Brain microvascular endothelial cell (primary cell): ENCODE measurements at regions not wholly inside any gene's neighbourhood (a gene's known extent, or its start where the extent isn't known, plus 50 kb on each side); places are given as distances from the start of the nearest gene placed in this dataset.

Experiments used
- DNase-seq: peaks from one replicate; pipeline ENCODE4 v3.0.0-alpha.2; 2020
- H3K27ac ChIP-seq: fragments of 250-450 bp; sonication (Bioruptor Pico); 2 replicates; pipeline ENCODE4 v1.5.1; 2020; ENCODE audit warnings: mild to moderate bottlenecking, moderate library complexity
- H3K27me3 ChIP-seq: fragments of 250-450 bp; sonication (Bioruptor Pico); replicated peaks from 2 replicates; pipeline ENCODE4 v1.5.1; 2020; ENCODE audit warnings: mild to moderate bottlenecking
- H3K36me3 ChIP-seq: fragments of 250-450 bp; sonication (Bioruptor Pico); replicated peaks from 2 replicates; pipeline ENCODE4 v1.5.1; 2020; ENCODE audit warnings: mild to moderate bottlenecking
- H3K4me3 ChIP-seq: 2 replicates; pipeline ENCODE4 v1.5.1; 2011; ENCODE audit warnings: low read depth, mild to moderate bottlenecking, control low read depth, low read length, moderate library complexity
- in situ Hi-C: cut with HindIII; loops from 2 replicates; pipeline ENCODE4 v1.10.0; 2017; ENCODE audit warnings: low sequenced_read_pairs, low pct_ligation_motif_present
- TF ChIP-seq, protein P1 (sequence below): IDR thresholded peaks from 2 replicates; pipeline ENCODE4 v1.5.1; 2011; ENCODE audit warnings: low read depth, mild to moderate bottlenecking, moderate library complexity, low read length, control low read depth, inconsistent platforms; ENCODE audit errors: missing control alignments

DNA sequence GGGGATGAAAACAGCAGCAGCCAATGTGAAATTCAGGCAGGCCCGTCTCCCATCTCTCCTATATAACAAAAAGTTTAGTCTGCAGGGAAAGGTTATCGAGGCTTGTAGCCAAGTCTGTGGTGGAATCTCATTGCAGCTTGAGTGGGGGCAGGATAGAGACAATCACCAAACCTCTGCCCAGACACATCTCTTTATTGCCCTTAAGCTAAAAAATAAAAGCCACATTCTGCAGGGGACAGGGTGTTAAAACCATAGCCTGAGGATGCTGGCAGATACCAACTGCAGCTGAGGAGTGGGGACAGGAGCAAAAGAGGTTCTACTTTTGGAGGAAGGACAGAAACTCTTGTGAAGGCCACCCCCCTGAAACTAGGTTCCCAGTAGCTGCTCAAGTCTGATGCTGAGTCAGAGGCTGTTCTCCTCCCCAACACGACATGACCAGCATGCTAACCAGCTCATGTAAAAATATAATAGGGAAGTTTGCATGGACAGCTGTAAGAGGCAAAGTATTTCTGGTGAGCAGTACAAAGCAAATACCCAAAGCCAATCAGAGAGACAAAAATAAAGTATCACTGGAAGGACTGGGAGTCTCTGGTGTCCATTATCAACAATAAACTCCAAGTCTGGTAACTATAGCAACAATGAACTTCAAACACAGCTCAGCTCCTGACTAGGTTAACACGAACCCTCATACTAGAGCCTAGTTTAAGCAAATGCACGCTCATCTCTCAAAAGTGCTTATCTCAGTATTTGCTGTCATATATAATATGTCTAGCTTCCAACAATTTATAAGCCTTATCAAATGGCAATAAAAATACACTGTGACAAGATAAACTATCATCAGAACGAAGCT lies 362.2 kb upstream of the SLCO3A1 start:
- Histone ChIP-seq H3K27me3 (no peaks in the 10 kb centered on the region), H3K4me3 (no peak overlapping the region), H3K27ac (no peak overlapping the region), H3K36me3 (no peaks in the 10 kb centered on the region)
- TF ChIP-seq, protein P1, sequence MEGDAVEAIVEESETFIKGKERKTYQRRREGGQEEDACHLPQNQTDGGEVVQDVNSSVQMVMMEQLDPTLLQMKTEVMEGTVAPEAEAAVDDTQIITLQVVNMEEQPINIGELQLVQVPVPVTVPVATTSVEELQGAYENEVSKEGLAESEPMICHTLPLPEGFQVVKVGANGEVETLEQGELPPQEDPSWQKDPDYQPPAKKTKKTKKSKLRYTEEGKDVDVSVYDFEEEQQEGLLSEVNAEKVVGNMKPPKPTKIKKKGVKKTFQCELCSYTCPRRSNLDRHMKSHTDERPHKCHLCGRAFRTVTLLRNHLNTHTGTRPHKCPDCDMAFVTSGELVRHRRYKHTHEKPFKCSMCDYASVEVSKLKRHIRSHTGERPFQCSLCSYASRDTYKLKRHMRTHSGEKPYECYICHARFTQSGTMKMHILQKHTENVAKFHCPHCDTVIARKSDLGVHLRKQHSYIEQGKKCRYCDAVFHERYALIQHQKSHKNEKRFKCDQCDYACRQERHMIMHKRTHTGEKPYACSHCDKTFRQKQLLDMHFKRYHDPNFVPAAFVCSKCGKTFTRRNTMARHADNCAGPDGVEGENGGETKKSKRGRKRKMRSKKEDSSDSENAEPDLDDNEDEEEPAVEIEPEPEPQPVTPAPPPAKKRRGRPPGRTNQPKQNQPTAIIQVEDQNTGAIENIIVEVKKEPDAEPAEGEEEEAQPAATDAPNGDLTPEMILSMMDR = no peak
- in situ Hi-C loops = no loop called here
- DNase-seq = no peak

DNA sequence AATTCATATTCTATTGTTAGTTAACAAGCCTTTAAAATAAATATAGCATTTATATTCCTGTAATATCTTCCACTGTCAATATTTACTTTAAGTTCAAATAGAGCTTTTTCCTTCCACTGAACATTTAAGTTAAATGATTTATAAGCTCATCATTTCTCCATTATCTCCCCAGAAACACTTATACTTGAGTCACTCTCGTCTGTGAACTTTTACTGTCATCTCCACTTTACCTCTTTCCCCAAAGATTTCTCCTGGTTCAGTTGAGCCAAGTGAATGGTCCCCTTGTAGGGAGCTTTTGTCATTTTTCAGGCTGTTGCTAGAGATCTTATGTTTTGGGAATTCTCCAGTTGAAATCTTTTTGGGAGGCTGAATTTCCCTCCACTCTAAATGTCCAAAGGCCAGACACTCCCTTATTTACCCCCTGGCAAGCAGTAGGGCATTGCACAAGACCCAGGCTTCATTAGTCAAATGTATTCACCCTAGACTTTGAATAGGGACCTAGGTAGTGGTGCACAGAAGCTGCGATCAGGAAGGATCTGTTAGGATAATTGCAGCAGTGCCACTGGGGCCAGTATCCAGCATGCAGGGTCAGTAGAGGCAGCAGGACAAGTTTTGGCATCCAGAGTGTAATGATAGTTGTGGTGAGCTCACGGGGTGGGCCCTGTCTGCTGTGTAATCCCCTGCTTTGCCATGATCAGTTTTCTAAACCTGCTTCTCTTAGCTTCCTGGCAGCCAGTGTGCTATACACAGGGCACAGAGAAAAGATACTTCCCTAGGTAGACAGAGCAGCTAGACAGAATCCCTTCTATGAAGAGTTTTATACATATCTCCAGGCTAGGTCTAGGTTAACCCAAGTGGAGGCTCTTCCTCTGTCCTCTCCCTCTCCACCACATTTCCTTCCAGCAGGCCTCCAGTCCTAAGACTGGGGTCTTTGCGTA lies 356.5 kb upstream of the SLCO3A1 start:
- TF ChIP-seq, protein P1 = no peak
- Histone ChIP-seq H3K27me3 (no peaks in the 10 kb centered on the region), H3K36me3 (no peaks in the 10 kb centered on the region), H3K27ac (no peak overlapping the region), H3K4me3 (no peak overlapping the region)
- no peak for DNase-seq
- in situ Hi-C loops = no loop called here

DNA sequence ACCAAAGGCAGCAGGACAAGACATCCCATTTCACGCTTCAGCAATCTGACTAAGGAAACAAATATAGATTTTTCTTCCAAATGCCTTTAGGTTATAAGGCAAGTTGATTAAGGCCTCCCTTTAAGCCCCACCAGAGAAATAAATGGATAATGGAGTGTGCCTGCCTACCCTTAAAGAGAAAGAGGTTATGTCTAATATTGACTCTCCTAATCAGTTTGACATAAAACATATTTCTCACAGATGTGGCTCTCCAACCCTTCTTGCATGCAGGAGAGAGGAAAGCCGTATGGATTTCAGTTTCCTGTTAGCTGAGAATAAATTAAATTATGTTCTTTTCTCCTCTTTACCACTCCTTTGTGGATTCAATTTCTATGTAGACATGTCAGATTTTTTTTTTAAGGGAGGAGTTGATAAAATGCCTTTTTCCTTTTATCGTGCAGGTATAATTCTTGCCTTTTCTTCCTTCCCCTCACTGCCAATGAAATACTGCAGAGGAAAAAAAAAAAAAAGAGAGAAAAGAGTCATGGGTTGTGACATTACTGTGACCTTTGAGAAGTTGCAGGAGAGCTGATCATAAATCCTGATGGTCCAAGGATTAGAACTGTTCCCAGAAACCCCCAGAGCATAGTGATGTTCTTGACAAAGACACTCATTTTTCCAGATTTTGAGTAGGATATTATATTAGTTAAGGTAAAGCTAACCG lies 355.3 kb upstream of the SLCO3A1 start:
- TF ChIP-seq, protein P1 = no peak
- Histone ChIP-seq H3K27ac (no peak overlapping the region), H3K36me3 (no peaks in the 10 kb centered on the region), H3K27me3 (no peaks in the 10 kb centered on the region), H3K4me3 (no peak overlapping the region)
- no peak for DNase-seq
- in situ Hi-C loops = no loop called here

DNA sequence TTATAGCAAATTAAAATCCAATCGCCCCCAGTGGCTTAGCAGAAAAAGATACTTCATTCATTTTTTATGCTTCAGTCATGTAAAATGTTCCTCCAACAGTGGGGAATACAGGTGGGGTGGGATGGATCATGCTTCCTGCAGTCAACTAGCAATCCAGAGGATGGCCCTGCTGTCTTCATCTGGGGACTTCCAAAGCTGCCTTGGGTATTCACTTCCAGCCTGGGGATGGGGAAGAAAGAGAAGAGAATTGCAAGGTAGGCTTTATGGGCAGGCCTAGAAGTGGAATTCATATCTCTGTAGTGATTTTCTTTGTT lies 354.8 kb upstream of the SLCO3A1 start:
- TF ChIP-seq, protein P1 = no peak
- DNase-seq = no peak
- Histone ChIP-seq H3K27ac (no peak overlapping the region), H3K36me3 (no peaks in the 10 kb centered on the region), H3K4me3 (no peak overlapping the region), H3K27me3 (no peaks in the 10 kb centered on the region)
- in situ Hi-C loops = no loop called here

DNA sequence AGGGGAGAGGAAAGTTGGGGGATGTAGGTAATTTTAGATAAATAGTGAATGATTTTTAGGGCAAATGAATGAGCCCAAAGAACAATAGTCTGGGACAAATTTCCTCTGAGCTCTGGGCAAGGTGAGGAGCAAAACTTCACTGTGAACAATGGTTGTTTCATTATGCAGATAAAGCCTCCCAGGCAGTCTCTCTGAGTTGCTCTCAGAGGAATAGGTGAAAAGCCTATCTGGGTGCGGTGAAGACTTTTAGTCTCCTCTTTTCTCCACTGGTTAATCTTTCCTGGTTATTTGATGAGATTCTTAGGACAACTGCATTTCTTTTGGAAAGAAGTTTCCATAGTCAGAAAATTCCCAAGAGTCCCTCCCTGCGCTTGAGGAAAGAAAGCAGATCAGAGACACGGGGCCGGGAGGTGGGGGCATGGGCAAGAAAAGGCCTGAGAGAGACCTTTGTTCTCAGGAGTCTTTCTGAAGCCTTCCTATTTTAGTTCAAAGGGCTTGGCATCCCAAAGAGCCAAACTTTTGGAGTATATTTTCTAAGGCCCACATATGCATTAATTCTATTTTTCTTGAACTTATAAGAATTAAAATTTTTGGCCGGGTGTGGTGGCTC lies 353.6 kb upstream of the SLCO3A1 start:
- Histone ChIP-seq H3K36me3 (no peaks in the 10 kb centered on the region), H3K27me3 (no peaks in the 10 kb centered on the region), H3K27ac (no peak overlapping the region), H3K4me3 (no peak overlapping the region)
- in situ Hi-C loops = no loop called here
- TF ChIP-seq, protein P1 = no peak
- DNase-seq = no peak
